ENCODE measurements at regions not wholly inside any gene's neighbourhood (a gene's known extent, or its start where the extent isn't known, plus 50 kb on each side); places are given as distances from the start of the nearest gene placed in this dataset.
A peak's percentile ranks its signal among the peaks of the same experiment; 100 is the strongest.

DNA sequence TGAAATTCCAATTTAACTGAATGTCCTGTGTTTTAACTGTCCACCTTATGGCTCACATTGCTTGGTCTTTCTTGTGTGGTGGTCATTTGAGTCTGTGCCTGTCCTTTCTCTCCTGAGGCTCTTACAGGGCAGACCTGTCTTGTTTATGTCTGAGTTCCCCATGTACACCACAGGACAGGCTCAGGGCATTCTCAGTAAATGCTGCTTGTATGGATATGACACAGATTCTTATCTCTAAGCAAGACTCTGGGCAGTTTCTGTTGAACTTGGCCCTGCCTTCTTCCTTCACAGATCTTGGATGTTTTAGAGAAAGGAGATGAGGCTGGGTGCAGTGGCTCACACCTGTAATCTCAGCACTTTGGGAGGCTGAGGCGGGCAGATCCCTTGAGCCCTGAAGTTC is 159.1 kb upstream of the CSF3R start:
- DNase-seq, result no peak

DNA sequence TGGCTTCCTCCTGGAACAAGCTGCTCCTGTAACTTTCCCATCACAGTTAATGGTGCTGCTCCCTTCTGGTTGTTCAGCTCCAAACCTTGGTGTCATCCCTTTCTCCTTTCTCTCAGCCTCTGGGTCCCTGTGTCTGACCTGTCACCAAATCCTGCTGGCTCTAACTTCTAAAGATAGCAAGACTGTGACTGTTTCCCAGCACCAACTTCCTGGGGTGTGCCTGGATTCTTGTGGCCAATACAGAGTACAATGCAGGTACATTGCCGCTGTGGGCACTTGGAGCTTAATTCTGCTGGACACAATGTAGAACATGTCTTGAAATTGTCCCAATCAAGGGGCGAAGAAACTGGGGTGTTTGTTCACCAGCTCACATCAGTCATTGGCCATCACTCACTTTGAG is 156.7 kb upstream of the CSF3R start:
- no peak for DNase-seq

DNA sequence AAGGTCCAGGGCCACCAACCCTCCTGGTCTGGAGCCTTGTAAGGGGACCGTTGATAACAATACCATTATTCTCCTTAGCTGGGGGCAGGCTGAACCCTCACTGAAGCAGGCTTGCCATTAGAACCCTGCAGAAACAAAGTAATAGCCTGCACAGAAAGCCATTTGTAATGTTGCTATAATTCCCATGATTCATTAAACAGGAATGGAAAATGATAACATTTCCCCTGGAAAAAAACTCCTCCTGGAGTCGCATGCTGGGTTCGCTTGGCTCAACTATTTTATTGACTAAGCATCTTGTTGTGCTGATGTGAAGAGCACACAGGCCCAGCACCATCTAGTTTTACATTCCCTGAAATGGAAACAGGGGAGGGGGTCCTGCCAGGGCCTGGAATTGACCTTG is 155.6 kb upstream of the CSF3R start:
- no peak for DNase-seq

DNA sequence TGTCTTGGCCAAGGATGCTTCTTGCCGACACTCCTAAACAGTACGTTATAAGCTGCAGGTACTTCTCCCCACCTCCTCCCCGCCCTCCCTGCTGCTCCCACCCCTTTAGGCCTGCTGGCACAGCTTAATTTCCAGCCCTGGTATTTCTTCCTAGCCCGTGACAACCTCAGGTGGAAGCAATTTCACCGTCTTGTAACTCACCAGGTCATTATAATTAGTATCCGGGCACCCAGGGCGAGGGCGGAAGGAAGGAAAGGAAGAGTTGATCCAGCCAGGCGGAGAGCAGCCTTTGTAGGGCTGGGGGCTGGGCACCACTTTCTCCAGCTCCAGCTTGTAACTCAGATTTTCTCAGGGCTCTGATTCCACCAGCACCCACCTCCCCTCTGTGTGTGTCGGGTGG is 153.5 kb upstream of the CSF3R start:
- no peak for DNase-seq

DNA sequence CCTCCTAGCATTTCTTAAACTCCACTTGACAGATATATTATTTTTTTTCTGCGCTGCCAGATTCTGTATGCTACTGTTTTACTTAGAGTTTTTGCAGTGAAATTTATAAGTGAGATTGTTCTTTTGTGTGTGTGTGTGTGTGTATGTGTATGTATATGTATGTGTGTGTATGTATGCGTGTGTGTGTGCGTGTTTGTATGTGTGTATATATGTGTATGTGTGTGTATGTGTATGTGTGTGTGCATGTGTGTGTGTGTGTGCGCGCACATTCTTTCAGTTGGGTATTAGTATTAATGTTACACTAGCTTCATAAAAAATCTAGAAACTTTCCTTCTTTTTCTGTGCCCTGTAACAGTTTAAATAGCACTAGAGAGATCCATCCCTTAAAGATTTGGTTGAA is 152.6 kb upstream of the CSF3R start:
- DNase-seq, result no peak

DNA sequence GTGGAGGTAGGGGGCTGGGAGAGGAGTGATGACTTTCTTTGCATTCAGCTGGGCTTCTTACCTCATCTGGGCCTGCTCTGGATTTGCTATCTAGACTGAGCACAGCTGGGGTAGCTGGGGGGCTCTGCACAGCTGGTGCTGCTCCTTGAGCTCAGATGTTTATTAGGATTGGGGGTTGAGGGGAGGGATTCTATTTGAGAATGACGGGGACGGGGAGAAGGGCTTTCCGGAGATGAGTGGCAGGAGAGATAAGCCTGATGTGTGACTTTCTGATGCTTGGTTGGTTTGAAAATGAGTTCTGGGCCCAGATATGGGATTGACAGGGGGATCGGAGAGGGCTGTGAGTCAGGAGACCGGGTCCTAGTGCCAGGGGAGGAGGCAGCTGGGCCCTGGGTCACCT is 146.1 kb upstream of the CSF3R start:
- DNase-seq, result no peak

DNA sequence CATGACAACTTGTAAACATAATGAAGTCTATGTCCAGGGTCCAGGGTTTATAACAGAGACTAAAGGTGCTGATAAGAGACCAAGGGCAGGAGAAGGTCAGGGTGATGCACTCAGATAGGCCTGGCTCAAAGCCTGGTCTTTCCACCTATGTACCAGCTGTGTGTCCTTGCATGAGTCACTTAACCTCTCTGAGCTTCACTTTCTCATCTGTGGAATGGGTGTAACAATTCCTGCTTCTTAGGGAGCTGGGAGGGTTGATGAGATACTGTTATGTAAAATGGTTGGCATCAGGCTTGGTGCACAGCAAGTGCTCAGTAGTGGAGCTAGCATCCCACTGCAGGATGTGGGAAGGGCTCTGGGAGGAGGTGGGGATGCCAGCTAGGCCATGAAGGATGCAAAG is 143.7 kb upstream of the CSF3R start:
- no peak for DNase-seq

DNA sequence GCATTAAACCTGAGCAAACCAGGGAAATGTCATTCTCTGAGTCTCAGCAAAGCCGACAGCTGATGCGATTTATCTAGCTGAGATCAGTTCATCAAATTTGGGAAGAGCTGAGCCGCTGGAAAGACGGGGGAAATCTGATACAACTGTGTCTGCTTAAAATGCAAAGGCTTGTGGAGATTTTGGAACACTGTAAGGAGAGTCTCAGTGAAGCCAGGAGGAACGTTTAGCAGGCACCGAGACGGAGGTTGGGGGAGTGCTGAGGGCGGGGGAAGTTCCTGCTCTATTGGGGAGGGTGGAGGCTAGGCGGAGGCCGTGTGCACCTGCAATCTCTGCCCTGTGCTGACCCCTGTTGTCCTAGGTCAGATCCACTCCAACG is 143.2 kb upstream of the CSF3R start:
- DNase-seq, result no peak

DNA sequence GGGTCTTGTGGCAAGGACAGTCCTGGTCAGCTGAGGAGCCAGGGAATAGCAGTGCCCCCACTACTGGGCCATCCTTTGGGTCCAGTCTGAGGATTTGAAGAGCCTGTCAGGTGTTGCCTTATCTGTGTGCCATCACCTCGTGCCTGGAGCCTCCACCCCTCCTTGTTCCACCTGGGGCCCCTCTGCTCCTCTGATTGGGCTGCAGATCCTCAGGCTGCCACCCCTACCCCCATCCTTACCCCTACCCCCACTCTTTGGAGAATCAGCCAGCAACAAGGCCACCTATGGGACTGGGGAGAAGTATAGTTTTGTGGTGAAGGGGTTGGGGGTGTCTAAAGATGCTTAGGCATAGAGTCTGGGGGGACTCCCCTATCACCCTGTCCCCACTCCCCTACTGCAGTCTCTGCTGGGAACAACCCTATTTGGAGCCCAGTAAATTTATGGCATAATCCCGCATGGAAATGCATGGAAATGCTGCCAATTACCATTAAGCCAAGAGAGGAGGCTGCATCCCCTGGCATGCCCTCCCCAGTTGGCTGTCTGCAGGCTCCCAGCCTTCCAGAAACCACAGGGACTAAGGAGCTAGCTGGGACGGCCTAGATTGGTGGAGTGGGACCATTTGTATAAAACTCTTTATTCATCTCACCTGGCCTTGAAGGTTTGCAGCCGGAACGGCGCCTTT is 142.7 kb upstream of the CSF3R start:
- no peak for DNase-seq

DNA sequence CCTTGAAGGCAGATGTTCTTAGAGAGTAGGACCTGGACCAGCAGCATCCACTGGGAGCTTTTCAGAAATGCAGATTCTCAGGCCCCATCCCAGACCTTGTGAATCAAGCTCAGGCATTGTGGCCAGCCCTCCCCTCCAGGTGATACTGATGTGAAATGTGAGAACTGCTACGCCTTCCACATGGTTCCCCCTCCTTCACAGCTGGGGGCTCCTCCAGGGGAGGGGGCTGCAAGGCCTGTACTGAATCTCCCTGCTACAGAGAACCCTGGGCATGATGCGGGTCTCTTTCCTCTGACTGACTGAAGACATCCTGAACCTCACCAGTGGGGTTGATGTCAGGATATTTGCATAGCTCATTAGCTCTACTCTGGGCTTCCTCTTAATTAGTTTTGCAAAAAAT is 141.8 kb upstream of the CSF3R start:
- DNase-seq, result no peak

DNA sequence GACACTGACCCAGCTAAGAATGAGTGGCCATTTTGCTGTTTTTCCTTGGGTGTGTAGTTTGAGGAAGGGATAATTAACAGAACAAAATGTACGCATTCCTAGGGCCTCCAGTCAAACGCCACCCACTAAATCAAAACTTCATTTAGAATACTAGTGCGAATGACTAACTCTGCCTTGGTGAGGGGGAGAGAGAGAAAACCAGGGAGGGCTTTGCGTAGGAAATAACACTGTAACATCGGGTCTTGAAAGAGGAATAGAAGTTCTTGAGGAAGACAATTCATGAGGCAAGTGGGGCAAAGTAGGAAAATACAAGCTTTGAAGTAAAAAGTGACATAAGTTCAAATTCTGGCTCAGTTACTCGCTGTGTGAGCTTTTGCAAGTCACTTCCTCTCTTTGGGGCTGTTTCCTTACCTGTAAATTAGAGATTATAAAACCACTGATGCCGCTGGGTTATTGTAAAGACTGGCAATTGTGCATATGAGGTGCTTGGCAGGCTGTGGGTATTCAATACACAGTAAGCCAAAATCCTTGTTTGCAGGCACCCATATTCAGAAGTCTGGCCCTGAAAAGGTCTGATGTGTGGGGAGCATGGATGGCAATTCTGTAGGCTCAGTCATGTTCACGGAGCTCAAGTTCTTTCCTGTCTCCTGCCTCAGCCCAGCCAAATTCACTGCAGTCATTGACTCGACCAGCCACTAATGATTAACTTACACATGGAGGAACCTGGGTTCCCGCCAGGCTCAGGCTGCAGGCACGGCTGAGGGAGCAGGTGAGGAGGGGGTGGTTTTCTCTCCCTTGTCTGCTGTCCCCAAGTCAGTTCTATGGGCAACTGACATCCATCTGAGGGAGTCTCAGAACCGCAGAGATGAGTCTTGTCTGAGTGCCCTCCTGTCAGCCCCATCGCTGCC is 140.3 kb upstream of the CSF3R start:
- DNase-seq, result no peak

DNA sequence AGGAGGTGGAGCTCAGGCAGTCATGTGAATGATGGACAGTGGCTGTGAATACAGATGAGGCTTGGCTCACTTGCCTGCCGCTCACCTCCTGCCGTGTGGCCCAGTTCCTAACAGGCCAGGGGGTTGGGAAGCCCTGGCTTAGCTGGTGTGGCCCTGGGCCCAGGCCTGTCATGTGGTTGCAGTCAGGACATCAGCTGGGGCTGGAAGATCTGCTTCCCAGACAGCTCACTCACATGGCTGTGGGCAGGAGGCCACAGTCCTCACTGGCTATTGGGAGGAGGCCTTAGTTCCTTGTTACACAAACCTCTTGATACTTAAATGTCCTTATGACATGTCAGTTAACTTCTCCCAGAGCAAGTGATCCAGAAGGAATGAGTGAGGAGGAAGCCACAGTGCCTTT is 138.8 kb upstream of the CSF3R start:
- DNase-seq, result no peak

DNA sequence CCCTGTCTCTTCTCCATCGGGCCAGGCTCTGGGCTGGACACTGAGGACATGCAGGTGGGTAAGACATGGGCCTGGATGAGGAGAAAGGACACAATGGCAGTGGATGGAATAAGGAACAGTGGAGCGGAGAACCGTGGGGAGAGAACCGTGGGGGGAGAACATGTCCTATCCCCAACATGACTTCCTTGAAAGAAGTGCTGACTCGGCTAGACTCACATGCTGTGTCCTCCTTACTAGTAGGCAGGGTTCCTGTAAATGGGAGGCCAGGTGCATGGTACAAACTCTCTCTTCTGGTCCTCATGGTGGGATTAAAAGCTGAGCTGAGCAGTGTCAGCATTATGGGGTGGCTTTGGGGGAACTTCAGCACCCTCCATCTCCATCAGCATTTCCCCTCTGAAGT is 137.4 kb upstream of the CSF3R start:
- DNase-seq, result no peak

DNA sequence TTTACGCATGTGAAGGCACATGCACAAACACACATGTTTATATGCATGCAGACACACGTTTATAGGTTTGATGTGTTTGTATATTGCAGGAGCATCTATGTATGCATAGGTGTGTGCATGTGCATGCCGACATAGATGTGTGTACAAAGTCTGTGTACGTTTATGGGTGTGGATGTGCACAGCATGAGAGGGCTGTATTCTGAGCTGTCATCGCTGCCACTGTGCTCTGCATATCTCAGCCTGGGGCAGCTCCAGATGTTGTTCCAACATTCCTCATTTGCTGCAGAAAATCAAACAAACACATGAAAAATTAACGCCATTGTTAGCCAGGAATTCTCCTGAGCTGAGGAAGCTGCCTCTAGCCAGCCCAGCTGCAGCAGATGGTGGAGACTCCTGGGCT is 132.3 kb upstream of the CSF3R start:
- DNase-seq, result no peak

DNA sequence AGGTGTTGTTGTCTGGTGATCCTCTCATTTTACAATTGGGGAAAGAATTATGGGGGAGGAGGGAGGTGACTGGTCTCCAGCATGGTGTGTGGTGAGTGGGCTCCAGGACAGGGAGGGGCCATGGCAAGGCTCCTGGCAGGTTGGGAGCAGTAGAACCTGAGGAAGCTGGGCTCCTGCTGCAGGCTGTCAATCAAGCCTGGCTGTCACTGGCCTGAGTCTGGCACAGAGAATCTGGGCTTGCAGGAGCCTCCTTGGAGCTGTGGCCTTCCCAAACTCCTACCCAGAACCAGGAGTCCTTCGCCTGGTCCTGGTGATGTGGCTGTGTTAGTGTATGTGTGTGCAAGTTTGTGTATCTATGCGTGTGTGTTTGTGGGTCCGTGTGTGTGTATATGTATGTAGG is 131.9 kb upstream of the CSF3R start:
- no peak for DNase-seq

DNA sequence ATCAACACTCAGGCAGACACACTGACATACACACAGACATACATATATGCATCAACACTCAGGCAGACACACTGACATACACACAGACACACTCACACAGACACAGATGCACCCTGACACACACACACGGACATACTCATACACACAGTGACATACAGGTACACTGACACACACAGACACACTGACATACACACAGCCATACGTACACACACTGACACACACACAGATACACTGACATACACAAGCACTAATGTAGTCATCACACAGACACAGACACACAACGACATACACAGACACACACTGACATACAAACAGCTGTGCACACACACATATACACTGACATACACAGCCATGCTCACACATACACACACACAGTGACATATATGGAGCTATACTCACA is 131.0 kb upstream of the CSF3R start:
- DNase-seq, result no peak

DNA sequence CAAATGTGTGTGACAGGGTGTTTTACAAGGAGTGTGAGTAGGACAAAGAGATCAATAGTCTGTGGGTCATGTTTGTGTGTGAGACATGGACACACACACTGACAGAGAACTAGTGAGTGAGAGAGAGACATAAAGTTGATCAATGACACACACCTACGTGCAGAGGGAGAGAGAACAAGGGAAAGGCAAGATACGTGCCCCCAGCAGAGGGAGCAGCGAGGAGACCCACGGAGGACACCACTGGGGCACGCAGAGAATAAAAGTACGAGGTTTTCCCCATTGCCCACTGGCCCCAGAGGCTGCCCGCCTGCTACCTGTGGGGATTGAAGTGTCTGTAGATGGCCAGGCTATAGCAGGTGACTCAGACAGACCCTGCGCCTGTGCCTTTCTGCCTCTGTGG is 130.2 kb upstream of the CSF3R start:
- DNase-seq, result no peak

DNA sequence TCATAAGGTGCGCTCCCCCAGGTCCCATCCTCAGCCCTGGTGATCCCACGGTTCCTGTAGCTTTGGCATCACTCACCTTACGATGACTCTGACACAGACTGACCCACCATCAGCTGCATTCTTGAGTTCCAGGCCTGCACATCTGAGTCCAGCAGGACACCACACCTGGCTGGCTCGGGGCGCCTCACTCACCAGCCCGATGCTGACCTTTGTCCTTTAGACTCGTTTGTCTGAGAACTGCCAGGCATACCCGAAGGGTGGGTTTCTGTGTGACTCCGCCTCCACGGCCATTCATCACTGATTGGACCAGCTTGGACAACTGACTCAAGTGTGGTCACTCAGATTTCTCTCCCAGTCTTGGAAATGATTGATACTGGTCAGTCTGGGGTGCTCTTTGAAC is 129.4 kb upstream of the CSF3R start:
- no peak for DNase-seq

DNA sequence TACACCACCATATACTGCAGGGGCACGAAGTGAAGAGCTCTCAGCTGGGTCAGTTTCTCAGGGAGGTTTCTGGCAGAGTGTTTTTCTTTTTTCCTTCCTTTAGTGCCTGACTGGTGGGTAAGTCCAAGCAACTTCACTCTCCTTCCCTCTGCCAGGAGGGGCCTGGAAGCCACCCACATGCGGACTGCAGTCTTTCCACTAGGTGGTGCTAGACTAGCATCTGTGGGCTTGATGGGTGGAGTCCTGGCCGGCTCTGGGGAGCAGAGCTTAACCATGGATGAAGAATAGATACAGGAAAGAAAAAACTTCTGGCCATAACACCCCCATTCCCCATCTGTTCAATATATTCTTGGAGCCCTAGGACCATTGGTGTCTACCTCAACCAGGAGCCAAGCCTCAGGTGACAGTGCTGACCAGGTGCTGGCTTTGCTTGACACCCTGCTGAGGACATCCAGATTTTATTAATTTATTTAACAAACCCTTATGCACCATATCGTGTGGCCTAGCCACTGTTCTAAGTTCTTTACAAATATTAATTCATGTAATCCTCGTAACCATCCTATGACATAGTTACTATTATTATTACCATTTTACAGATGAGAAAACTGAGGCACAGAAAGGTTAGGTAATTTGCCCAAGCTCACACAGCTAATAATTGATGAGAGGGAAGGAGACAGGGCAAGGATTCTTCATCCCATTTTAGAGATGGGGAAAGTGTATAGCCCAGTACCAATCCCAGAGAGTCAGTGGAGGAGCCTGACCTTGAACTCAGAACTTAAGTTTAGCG is 126.7 kb upstream of the CSF3R start:
- DNase-seq, result peak; percentile 20

DNA sequence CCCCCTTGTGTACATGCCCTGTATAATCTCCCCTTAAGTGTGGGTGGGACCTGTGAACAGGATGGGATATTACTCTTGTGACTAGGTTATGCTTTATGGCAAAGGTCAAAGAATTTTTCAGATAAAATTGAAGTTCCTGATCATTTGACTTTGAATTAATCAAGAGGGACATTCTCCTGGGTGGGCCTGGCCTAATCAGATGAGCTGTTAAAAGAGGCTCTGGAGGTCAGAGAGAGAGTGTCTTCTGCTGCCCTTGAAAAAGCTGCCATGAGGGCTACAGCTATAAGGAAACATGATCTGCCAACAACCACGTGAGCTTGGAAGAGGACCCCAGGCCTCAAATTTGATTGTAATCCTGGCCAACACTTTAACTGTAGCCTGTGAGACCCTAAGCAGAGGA is 125.6 kb upstream of the CSF3R start:
- no peak for DNase-seq

DNA sequence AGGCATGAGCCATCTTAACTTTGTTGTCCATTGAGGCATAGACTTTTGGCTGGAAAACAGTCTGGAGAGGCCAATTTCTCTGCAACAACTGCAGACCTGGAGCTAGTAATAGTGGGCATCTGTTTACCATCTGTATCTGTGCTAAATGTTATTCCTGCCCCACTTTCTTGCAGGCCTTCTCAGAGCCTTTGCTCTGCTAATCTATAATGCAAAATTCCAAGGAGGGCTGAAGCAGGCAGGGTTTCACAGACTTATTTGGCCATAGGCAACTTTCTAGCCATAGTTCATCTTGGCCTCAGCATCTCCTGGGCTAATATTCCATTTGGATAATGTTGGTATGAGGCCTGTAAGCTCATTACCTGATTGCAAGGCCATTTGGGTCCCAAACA is 124.5 kb upstream of the CSF3R start:
- no peak for DNase-seq

DNA sequence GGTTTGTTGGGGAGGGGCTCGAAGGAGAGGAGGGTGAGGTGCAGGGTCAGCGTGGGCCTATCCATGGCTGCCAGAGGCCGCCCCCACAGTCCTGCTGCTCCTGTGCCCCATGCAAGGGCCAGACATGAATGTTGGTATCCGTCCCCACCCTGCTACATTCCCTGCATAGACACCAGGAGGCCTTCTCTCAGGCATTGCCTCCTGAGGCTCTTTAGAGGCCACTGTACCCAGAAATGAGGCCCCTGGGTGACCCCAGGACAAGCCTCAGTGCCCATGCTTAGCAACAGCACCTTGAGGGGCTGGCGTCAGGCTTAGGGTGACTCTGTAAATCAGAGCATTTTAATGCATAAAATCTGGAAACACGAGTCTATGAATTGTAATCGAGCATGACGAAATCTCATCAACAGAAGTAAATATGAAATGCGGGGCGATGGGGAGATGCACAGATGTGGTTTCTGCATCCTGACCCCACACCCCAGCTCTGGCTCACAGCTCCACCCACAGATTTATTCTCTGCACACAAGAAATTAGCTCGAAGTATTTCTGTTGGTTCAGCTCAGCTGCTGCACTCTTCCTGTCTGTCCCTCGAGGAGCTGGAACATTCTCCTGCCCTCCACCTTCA is 124.0 kb upstream of the CSF3R start:
- peak; percentile 9 for DNase-seq

DNA sequence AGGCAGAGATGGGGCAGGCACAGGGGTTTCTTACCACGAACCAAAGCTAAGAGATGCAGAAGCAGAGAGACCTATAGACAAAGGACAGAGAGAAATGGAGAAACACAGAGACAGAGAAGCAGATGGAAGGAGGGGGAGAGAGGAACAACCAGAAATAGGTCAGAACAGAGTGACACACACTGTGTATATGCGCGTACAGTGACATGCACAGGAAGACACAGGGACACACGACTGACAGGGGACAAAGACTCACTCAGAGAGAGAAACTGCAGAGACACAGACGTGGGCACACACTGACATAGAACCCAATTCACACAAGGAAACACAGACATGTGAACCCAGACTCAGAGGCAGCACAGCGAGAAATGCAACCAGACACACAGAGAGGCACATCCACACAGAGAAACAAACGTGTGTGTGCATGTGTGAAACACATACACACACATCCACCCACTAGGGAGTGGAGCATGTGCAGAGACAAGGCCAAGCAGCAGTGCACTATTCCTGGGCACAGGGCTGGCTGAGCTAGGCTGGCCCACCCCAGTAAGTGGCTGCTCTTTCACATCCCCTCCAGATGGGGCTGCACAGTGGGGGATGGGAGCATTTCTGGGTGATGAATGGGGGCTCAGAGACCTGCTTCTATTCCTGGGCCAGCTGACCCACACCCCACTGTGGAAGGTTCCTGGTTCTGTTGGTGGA is 123.4 kb upstream of the CSF3R start:
- no peak for DNase-seq

All from CD4-positive, alpha-beta T cell treated with Interleukin-4 for 4 hours (primary cell).